Fibroblast of lung (primary cell): ENCODE measurements at regions not wholly inside any gene's neighbourhood (a gene's known extent, or its start where the extent isn't known, plus 50 kb on each side); places are given as distances from the start of the nearest gene placed in this dataset.

Experiments used
- CTCF ChIP-seq, 2 donors: IDR thresholded peaks in 1 of 2; conservative IDR thresholded peaks in 1 of 2; 1 replicate in 1 of 2; 2 replicates in 1 of 2; pipeline ENCODE4 v1.5.1; 2011 to 2012; ENCODE audit warnings: low read length in 2 of 2, control low read depth in 1 of 2, inconsistent platforms in 1 of 2, low read depth in 1 of 2, mild to moderate bottlenecking in 1 of 2
- EZH2 ChIP-seq: IDR thresholded peaks from 2 replicates; pipeline ENCODE4 v1.5.1; 2012; ENCODE audit warnings: low read length, control low read depth, mild to moderate bottlenecking; ENCODE audit errors: missing control alignments

- TF ChIP-seq CTCF (conservative IDR thresholded peaks at IDR 0.05 in 1 of 2, IDR thresholded peaks at IDR 0.05 in 1 of 2; ENCODE audit: low read depth in 1 of 2, low read length in 2 of 2) (no peak), EZH2 (no peak)
Observed at GRCh38 chr15:46344115-46344724, 709.4 kb downstream of the SQOR start.
